ENCODE measurements at regions not wholly inside any gene's neighbourhood (a gene's known extent, or its start where the extent isn't known, plus 50 kb on each side); places are given as distances from the start of the nearest gene placed in this dataset.

- ATAC-seq (no peak), DNase-seq (no peak)
- Histone ChIP-seq H3K9me3 (no peaks in the 10 kb centered on the region), H3K36me3 (ENCODE audit: low read depth) (no peaks in the 10 kb centered on the region), H3K4me1 (ENCODE audit: low read depth) (no peaks in the 10 kb centered on the region), H3K4me3 (no peak overlapping the region)
- intact Hi-C loops (cut with DNase I, micrococcal nuclease), result no loop called here
- TF ChIP-seq CTCF (IDR thresholded peaks at IDR 0.05), result no peak
These were observed 255.8 kb downstream of the ETNK1 start for GRCh38 chr12:22880807-22881206.

- Histone ChIP-seq H3K36me3 (ENCODE audit: low read depth) (no peaks in the 10 kb centered on the region), H3K4me1 (ENCODE audit: low read depth) (no peaks in the 10 kb centered on the region), H3K4me3 (no peak overlapping the region), H3K9me3 (no peaks in the 10 kb centered on the region)
- TF ChIP-seq CTCF (IDR thresholded peaks at IDR 0.05), result no peak
- intact Hi-C loops (cut with DNase I, micrococcal nuclease), result no loop called here
- DNase-seq (no peak), ATAC-seq (no peak)
These were observed 257.0 kb downstream of the ETNK1 start for GRCh38 chr12:22881878-22882385.

- H3K9me3 ChIP-seq, result no peaks in the 10 kb centered on the region
- ATAC-seq (no peak), DNase-seq (no peak)
- TF ChIP-seq CTCF (IDR thresholded peaks at IDR 0.05), result no peak
- intact Hi-C loops (cut with DNase I, micrococcal nuclease), result no loop called here
- H3K4me3 ChIP-seq, result no peak overlapping the region
- no peaks in the 10 kb centered on the region for H3K4me1 ChIP-seq (ENCODE audit: low read depth)
- H3K36me3 ChIP-seq (ENCODE audit: low read depth), result no peaks in the 10 kb centered on the region
These were observed 257.6 kb downstream of the ETNK1 start for GRCh38 chr12:22882559-22882958.

GRCh38 chr12:22893878-22894277 lies 268.9 kb downstream of the ETNK1 start:
- intact Hi-C loops (cut with DNase I, micrococcal nuclease), result no loop called here

GRCh38 chr12:22899184-22899583 lies 274.2 kb downstream of the ETNK1 start:
- Histone ChIP-seq H3K4me3 (no peak overlapping the region), H3K9me3 (no peaks in the 10 kb centered on the region), H3K4me1 (ENCODE audit: low read depth) (no peaks in the 10 kb centered on the region), H3K36me3 (ENCODE audit: low read depth) (no peaks in the 10 kb centered on the region)
- ATAC-seq, result no peak
- DNase-seq, result no peak
- intact Hi-C loops (cut with DNase I, micrococcal nuclease), result no loop called here
- TF ChIP-seq CTCF (IDR thresholded peaks at IDR 0.05), result no peak

More at GRCh38 chr12:22893878-22894277, 268.9 kb downstream of the ETNK1 start:
- ATAC-seq (no peak), DNase-seq (no peak)
- Histone ChIP-seq H3K4me1 (ENCODE audit: low read depth) (no peaks in the 10 kb centered on the region), H3K9me3 (no peaks in the 10 kb centered on the region), H3K36me3 (ENCODE audit: low read depth) (no peaks in the 10 kb centered on the region), H3K4me3 (no peak overlapping the region)
- no peak for TF ChIP-seq CTCF (IDR thresholded peaks at IDR 0.05)

- DNase-seq, result no peak
- no peak overlapping the region for H3K4me3 ChIP-seq
- no peak for TF ChIP-seq CTCF (IDR thresholded peaks at IDR 0.05)
- no peak for ATAC-seq
- intact Hi-C loops (cut with DNase I, micrococcal nuclease), result no loop called here
- no peaks in the 10 kb centered on the region for H3K4me1 ChIP-seq (ENCODE audit: low read depth)
- H3K36me3 ChIP-seq (ENCODE audit: low read depth), result no peaks in the 10 kb centered on the region
- H3K9me3 ChIP-seq, result no peaks in the 10 kb centered on the region
These were observed 275.4 kb downstream of the ETNK1 start for GRCh38 chr12:22900401-22900800.
